HG03135 (cell line): ENCODE measurements at regions not wholly inside any gene's neighbourhood (a gene's known extent, or its start where the extent isn't known, plus 50 kb on each side); places are given as distances from the start of the nearest gene placed in this dataset.
"Not testable (repeated sequence)": the region's sequence is repeated elsewhere in the genome, so short reads cannot be mapped to it uniquely, and the experiment has no call there.

ENCODE experiments used
- ATAC-seq: cut with Tn5 transposase; IDR thresholded peaks from one replicate; pipeline ENCODE4 v1.9.1; 2021; ENCODE audit warnings: mild to moderate bottlenecking, moderate library complexity; ENCODE audit not compliant: unreplicated experiment

DNA sequence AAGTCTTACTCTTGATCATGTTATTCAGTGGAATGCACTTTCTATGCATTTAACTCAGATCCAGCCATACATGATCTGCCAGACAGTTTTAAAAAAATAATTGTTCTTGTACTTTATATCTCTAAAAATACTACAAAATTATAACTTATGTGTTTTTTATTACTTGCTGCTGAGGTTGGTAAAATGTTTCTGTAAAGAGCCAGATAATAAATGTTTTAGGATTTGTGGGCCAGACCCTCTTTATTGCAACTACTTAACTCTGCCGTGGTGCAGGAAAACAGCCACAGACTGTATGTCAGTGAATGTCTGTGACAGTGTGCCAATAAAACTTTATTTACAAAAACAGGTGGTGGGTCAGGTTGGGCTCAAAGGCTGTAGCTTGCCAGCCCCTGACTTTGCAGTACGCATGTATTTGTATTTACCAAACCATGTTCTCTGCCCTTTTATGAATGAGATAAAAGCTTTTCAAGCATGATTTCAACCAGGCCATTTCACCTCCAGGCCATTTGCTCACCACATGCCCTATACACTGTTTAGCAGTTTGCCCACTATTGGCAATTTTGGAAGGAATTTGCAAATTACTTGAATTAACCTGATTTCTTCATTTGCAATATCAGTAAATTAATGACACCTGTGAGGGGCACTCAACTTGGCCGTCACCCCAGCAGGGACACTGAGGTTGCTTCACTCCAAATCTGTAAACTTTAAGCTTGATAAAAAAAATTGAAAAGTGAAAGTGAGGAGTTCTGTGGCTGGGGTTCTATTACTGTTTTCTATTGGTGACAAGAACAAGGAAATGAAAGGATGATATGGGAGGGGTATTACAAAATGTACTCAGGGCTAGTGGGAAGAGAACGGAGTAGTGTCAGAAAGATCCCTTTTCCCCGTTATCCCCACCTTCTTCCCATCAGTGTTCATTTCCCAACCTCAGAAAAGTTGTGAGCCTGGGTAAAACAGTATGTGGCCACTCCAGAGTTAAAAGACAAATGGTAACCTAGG lies 133.4 kb downstream of the CEBPB start:
- ATAC-seq: no peak

DNA sequence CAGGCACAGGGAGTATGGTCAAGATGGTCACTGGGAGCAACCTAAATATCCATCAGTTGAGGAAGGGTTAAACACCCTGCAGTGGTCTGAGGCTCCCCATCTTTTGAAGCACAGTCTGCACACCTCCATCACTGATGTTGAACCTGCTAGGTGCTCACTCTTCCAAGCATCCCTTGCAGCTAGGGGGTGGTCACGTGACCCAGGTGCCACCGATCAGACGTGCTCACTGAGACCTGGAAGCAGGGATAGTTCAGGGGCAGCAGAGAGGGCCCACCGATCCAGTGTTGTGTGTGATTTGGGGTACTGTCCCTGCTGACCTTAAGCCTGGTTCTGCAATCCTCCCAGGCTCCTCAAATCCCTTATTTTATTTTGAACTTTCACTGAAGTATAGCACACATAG lies 134.6 kb downstream of the CEBPB start:
- ATAC-seq: no peak

DNA sequence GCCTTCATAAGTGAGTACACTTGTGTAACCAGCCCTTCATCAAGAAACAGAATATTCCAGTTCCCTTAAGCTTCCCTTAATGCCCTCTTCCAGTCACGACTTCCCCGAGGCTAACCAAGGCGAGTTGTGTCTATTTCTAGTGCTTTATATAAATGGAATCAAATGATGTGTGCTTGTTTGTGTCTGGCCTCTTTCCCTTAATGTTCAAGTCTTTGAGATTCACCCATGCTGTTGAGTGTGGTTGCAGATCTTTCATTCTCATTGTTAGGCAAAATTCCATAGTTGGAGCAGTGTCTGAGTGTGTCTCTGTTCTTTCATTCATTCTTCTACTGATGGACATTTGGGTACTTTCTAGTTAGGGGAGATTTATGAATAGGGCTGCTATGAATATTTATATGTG lies 135.0 kb downstream of the CEBPB start:
- no peak for ATAC-seq

DNA sequence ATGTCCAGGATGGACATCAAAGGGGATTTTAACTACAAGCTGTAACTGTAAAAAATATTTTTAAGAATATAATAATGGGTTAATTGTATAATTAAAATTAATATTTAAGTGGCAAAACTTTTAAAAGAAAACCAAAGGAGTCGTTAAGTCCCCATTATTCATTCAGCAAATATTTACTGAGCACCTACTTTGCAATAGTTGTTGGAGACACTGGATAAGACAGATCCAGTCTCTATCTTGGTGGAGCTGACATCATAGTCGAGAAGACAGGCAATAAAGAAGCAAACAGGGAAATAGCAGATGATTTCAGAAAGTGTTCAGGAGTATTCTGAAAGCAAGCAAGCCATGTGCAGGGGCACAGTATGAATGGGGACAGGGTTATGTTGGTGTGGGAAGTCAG lies 137.0 kb downstream of the CEBPB start:
- ATAC-seq: no peak

DNA sequence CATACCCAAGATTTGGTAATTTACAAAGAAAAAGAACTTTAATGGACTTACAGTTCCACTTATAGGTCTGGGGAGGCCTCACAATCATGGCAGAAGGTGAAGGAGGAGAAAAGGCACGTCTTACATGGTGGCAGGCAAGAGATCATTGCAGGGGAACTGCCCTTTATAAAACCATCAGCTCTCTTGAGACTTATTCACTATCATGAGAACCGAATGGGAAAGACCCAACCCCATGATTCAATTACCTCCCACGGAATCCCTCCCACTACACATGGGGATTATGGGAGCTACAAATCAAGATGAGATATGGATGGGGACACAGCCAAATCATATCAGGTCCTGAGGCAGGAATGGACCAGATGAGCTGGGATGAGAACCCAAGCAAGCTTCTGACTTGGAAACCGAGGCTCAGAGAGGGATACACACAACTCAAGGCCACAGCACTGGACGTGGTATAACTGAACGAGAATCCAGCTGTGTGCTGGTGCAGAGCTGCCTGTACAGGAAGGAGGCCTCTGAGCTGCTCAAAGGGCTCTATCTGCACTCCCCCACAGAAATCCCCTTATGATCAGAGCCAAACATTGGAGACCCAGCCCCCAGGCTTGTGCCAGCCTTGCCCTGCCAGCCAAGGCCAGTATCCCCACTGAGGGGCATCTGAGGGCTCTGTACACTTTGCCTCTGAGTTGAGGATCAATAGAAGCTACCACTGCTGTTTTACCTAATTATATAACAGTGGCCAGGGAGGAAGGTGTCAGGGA lies 137.8 kb downstream of the CEBPB start:
- no peak for ATAC-seq

DNA sequence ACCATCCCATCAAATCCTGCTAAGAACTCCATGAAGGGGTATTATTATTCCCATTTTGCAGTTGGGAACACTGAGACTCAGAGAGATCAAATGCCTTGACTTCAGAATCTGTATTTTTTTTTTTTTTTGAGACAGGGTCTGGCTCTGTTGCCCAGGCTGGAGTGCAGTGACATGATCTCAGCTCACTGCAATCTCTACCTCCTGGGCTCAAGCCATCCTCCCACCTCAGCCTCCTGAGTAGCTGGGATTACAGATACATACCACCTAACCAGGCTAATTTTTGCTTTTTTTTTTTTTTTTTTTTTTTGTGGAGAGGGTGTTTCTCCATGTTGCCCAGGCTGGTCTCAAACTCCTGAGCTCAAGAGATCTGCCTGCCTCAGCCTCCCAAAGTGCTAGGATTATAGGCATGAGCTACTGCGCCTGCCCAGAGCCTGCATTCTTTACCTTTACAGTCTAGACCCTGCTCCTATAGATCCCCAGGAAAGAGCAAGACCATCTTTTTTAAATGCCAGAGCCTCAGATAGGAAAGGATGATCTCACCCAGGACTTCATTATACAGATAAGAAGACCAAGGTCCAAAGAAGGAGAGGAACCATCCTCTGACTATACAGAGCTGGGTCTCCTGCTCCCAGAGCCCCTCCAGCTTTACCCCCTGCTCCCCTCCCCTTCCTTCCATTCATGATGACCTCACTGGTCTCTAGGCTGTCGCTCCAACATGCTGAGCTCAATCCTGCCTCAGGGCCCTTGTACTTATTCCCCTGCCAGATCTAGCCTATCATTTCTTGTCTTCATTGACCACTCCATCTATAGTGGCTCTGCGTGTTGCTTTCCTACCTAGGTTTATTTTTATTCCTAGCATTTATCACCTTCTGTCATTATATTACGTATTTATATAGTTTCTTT lies 138.6 kb downstream of the CEBPB start:
- ATAC-seq: no peak

DNA sequence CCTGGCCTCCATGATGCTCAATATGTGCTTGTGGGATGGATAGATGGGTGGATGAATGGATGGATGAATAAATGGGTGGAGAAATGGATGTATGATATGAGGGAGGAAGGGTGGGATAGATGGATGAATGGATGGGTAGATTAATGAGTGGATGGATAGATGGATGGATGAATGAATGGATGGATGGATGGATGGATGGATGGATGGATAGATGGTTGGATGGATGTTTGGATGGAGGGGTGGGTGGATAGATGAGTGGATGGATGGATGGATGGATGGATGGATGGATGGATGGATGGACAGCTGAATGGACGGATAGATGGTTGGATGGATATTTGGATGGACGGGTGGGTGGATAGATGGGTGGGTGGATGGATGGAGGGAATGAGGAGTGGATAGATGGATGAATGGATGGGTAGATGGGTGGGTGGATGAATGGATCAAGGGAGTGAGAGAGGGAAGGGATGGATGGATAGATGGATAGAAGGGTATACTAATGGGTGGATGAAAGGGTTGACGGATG lies 139.4 kb downstream of the CEBPB start:
- no peak for ATAC-seq

DNA sequence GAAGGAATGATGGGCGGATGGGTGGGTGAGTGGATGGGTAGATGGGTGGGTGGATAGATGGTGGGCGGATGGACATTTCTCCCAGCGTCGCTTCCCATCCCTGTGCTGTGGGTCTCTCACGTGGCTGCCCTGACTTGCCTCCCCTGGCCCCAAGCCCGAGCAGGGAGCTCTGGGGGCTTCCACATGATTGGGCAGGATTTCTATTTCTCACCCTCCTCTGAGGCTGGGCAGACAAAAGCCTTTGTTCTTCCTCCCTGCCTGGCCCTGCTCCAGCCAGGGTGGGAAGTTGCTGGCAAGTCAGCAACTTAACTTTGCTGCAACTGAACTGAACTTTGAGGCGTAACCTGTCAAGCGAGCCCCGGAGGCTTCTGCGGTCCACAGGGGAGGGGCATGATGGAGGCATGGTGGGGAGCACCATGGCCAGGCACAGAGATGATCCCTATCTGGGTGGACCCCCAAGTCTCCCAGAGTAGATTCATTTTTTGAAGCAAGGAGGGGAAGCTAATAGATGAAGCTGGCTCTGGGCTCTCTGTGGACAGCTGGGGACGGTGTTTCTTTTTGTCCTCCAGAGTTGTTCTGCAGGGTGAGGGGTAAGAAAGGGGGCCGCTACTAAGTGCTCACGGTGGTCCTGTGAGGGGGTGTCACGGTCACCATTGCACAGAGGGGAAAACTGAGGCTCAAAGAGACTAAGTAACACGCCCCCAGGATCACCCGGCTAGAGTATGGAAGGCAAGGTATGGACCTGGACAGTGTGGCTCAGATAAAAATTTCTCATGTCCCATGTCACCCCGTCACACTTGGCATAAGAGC lies 140.1 kb downstream of the CEBPB start:
- no peak for ATAC-seq

DNA sequence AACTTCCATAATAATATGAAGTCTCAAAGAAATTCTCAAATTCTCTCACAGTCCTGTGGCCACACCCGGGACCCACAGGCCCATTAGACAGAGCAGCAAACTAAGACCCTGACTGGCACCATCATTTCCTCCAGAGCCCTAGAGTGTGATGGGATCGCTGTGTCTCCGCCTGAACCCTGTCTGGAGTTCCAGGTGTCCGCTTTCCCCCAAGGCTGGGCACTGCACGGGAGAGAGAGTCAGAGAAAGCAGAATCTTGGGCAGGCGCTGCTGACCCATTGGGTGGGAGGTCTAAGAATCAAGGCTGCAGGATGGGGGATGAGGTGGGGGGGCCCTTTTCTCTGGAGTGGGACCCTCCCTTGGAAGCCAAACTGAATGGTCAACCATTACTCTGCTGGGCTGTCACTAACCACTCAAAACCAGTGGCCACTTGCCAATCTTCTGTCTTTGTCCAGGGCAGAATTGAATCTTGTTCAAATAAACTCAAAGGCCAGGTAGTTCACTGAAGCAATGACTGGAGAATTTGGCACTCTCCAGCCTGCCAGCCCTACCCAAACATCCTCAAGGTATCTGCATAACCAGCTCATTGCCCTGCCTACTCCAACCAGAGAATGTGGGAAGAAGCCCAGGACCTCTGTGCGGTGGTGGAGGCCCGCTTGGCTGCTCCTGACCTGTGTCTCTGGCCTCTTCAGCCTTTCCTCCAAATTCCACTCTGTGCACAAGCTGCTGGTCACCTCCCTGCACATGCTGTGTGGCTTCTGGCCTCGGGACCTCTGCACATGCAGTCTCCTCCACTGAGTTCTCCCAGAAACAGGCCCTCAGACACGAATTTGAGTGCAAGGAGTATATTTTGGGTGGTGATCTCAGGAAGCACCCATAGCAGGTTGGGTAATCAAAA lies 141.1 kb downstream of the CEBPB start:
- no peak for ATAC-seq

DNA sequence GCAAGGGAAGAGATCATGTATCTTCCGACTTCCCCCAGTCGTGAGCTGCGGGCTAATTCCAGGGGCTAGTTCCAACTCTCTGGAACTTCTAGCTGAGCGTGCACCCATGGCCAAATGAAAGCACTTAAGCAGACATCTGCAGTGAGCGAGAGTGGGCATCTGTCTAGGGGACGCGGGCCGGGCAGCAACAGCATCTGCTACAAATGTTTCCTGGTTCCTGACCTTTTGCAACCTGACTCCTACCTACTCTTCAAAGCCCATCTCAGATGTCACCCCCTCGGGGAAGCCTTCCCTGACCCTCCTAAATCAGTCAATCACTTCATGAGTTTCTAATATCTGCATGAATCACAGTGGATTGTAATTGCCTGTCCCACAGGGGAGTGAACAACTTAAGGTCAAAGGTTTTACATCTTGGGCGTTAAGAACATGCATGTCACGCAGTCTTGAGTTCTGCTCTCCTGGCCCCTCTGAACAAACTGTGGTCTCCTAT lies 141.9 kb downstream of the CEBPB start:
- no peak for ATAC-seq

DNA sequence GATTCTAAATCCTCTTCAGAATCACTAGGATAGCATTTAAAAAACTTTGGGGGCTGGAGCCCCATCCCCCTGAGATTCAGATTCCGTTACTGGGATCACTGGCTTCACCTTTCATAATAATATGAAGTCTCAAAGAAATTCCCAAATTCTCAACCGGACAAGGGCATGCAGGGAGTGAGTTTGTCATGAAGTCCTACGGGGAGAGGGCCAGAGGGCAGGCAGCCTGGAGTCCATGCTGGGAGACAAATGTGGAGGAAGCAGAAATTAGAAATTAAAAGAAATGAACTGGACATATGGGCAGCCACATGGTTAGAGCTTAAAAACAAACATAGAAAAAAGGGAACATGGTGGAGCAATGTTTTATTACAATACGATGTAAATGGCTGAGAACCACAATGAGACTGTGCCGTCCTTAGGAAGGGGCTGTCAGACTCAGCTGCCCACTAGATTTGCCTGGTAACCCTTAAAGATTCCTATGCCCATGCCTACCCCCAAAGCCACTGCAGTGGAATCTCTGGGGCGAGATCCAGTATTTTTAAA lies 142.6 kb downstream of the CEBPB start:
- no peak for ATAC-seq

DNA sequence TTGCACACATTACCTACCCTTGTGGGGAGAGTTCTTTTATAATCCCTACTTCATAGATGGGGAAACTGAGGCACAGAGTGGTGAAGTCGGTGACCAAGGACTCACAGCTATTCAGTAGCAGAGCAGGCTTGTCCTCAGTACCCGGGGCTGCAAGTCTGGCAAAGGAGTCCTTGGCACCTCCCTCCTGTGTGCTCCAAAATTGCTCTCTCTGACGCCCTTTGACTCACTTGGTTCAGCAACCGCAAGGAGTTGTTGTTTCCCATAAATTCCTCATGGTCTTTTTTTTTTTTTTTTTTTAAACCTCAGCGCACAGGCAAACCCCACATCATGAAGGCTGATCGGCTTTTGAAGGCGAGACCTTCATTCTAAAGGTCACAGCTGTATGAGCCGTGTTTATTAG lies 143.2 kb downstream of the CEBPB start:
- ATAC-seq: no peak

DNA sequence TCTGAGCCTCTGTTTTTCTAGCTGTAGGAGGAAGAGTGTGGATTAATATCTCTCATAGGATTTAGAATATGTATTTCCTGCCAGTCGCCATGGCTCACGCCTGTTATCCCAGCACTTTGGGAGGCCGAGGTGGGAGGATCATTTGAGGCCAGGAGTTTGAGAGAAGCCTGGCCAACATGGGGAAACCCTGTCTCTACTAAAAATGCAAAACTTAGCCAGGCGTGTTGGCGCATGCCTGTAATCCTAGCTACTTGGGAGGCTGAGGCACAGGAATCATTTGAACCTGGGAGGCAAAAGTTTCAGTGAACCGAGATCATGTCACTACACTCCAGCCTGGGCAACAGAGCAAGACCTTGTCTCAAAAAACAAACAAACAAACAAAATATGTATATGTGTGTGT lies 143.9 kb downstream of the CEBPB start:
- ATAC-seq: not testable (repeated sequence)

DNA sequence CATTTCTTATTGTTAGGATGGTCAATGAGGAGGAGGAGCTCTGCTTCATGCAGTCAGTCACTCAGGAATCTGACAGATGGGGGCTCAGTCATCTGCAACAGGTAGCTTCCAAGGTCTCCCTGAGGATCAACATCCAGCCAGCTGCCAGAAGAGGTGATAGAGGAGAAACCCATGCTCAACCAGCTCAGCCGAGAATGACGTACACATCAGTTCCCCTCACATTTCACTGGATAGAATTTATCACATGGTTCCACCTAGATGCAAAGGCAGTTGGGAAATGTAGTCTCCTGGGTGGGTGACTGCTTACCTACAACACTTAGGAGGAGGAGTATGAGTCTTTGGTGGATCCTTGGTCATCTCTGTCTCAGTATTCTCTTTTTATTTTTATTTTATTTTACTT lies 144.5 kb downstream of the CEBPB start:
- ATAC-seq: no peak

DNA sequence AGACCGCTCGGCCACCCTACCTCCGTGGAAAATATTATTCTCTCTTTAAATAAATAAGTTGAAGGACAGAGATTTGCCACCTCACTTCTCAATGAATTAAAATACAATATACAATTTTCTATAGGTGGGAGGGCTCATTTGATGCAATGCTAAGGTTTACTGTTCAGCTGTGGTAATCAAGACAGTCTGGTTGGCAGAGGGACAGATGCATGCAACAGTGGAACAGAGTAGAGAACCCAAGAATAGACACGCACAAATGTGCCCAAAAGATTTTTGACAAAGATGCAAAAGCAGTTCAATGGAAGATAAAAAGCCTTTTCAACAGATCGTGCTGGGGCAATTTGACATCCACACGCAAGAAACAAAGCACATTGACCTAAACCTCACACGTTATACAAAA lies 145.2 kb downstream of the CEBPB start:
- no peak for ATAC-seq

DNA sequence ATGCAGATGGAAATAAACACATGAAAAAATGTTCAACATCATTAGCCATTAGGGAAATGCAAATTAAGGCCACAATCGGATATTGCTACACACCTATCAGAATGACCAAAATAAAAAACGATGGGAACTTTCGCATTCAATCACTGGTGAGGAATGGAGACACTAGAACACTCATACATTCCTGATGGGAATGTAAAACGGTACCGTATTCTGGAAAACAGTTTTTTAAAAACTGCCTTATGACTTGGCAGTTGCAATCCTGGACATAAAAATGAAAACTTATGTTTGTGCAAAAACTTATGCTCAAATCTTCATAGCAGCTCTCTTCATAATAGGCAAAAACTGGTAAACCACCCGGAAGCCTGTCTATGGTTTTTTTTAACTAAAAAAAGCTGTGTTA lies 146.0 kb downstream of the CEBPB start:
- no peak for ATAC-seq

DNA sequence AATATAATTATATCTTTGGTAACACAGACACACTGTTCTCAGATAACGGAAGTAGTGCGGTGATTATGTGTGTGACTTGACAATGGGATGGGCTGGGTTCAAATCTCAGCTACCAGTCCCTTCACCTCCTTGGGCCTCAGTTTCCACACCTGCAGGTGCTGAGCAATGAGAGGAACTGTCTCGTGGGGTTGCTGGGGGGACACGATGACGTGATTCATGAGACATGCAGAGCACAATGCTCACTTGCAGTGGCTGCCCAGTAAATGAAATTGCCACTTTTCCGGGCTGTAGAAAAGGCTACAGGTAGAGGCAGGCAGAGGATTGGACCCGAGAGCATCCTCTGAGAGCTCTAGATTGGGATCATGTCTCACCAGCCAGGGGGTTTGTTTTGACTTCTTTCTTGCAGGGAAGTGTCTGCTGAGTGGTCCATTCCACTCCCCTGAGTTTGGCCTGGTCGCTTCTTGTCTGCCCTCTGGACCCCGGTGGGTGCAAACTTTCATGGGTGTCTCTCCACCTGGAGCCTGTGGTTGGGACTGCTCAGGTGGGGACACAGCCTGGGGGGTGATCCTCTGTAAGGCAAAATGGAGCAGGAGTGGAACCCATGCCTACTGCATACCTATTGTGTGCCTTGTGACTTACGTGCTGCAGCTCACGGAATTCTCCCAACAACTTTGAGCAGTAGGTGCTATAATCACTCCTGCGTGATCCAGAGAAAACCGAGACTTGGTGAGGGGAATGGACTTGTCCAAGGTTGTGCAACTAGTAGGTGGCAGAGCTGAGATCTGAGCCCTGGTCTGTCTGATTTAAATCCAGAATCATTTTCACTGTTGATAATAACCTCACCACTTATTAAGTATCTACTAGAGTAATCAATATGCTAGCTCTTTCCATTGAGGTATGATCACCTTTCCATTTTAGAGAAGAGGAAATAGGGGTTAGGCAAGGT lies 147.2 kb downstream of the CEBPB start:
- no peak for ATAC-seq
